SKM-1 treated with dmso at 0.1 percent for 144 hours (cell line): ENCODE measurements at regions not wholly inside any gene's neighbourhood (a gene's known extent, or its start where the extent isn't known, plus 50 kb on each side); places are given as distances from the start of the nearest gene placed in this dataset.
"Not testable (repeated sequence)": the region's sequence is repeated elsewhere in the genome, so short reads cannot be mapped to it uniquely, and the experiment has no call there.

Source experiments
- DNase-seq: peaks from one replicate; lab custom pipeline; 2025; ENCODE audit not compliant: unreplicated experiment; lab: John Stamatoyannopoulos, UW

DNA sequence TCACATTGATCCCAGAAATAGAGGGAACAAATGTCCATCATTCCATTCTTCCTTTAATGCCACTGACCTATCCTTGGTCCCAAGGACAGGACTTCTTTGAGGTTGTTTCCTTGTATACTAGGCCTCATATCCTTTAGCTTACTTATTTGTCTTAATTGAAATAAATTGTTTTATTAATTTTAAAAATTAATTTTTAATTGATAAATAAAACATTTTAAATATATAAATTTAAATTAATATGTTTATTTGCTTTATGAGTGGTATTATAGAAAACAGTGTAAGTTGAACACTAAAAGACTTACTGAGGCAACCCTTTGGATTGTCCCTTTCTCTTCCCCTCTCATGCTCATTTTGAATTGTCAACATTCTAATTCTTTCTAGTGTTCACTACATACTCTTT, 556.9 kb upstream of the NUDT12 start:
- DNase-seq = no peak

DNA sequence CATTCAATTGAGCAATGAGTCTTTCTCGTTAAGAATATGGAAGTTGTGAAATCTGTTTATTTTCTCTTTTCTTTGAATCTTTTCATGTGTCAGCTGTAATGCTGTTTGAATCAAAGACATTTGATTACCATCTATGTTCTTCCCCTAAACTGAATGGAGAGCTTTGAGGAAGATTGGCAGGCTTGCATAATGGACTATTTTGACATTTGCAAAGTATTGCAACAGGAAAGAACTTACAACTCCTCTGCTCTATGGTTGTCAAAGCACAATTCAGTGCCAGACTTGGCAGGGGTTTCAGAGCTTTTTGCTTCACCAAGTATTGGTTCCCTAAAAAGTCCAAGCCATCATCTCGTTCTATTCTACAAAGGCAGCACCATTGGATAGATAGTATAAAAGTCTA, 549.0 kb upstream of the NUDT12 start:
- DNase-seq = peak; percentile 88

DNA sequence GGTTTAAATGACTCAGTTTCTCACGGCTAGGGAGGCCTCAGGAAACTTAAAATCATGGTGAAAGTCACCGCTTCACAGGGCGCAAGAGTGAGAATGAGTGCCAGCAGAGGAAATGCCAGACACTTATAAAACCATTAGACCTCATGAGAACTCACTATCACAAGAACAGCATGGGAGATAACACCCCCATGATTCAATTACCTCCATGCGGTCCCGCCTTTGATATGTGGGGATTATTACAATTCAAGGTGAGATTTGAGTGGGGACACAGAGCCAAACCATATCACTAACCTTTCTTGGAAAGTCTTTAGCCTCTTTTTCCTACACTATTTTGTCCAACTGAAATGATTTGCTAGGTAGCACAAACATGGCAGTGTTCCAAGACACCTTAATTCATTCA, 533.9 kb upstream of the NUDT12 start:
- DNase-seq = peak; percentile 18

GRCh38 chr5:104095527-104095926, 532.9 kb upstream of the NUDT12 start:
- DNase-seq = no peak

- no peak for DNase-seq
These were observed 526.5 kb upstream of the NUDT12 start for GRCh38 chr5:104088876-104089778.

- no peak for DNase-seq
These were observed 522.3 kb upstream of the NUDT12 start for GRCh38 chr5:104084896-104085295.

DNA sequence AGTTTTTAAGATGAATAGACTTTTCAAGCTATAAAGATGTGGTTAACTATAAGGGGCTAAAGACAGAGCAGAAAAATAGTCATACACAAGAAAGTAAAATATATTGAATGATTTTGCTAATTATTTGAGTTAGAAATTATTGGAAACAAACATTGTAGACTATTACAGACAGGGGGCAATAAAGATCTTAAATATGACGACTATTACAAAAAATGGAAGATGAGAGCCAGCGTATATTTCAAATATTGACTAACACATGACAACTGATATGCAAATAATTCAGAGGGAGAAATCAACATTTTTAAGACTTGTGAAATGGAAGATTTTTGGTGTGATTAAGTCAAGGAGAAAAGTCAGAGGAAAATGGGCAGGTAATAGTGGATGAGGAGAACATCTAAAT, 520.2 kb upstream of the NUDT12 start:
- DNase-seq = no peak

- no peak for DNase-seq
These were observed 518.6 kb upstream of the NUDT12 start for GRCh38 chr5:104081232-104081631.

- DNase-seq = no peak
These were observed 518.1 kb upstream of the NUDT12 start for GRCh38 chr5:104080646-104081175.

GRCh38 chr5:104079861-104080645, 517.5 kb upstream of the NUDT12 start:
- DNase-seq = not testable (repeated sequence)

DNA sequence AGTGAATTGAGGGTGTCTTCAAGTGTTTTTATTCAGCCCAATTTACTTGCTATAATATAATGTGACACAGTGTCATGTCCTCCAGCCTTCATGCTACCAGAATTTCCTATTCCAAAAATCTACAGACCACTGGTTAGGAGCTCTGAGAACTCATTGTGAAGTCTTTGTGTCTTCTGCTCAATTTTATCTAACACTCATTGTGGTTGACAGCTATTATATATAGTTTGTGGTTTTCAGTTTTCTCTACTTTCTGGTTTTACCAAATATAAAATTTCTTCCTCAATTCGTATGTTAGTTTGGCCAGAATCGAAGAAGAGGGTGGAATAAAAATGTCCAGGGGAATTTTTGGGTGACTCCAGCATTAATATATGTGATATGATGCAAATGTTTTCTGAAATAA, 509.3 kb upstream of the NUDT12 start:
- DNase-seq = no peak

DNA sequence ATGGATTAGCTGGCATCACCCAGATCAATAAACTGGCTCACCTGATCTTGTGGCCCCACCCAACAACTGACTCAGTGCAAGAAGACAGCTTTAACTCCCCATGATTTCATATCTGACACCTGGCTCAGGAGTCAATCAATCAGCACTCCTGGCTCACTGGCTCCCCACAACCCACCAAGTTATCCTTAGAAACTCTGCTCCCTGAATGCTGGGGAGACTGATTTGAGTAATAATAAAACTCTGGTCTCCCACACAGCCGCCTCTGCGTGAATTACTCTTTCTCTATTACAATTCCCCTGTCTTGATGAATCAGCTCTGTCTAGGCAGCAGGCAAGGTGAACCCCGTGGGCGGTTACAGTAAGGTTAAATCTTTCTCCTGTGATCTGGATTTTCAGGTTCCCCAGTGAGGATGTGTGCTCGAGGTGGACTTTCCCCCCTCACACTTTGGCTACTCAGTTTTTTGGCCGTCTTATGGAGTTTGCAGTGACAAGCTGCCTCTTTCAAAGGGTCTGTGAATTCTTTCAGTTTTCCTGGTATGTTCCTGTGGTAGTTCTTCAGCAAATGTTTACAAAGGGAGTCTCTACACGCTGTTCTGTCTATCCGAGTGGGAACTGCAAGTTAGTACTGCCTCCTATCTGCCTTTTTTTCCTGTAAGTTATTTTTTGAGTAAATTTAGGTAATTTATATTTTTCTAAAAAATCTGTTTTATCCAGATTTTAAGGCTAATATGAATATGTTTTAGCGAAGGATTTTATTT, 500.2 kb upstream of the NUDT12 start:
- no peak for DNase-seq

DNA sequence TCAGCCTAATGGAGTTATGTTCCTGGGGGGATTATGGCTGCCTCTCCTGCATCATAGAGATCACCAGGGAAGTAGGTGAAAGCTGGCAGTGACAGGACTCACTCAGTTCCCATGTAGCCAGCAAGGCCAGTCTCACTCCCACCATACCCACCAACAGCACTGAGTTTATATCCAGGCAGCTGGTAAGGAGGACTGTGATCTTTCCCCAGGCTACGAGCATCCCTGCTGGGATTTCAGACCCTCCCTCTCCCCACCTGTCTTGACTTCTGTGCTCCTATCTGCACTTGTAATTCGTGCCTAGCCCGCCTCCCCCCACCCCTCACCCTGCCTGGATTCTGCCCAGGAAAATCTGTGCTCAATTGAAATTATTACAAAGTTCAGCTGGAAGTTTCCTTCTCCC, 499.1 kb upstream of the NUDT12 start:
- no peak for DNase-seq

- DNase-seq = no peak
These were observed 490.7 kb upstream of the NUDT12 start for GRCh38 chr5:104053353-104053649.

GRCh38 chr5:104052558-104053352, 490.2 kb upstream of the NUDT12 start:
- DNase-seq = no peak

GRCh38 chr5:104050436-104050835, 487.8 kb upstream of the NUDT12 start:
- DNase-seq = no peak

- DNase-seq = no peak
These were observed 487.2 kb upstream of the NUDT12 start for GRCh38 chr5:104049752-104050151.

DNA sequence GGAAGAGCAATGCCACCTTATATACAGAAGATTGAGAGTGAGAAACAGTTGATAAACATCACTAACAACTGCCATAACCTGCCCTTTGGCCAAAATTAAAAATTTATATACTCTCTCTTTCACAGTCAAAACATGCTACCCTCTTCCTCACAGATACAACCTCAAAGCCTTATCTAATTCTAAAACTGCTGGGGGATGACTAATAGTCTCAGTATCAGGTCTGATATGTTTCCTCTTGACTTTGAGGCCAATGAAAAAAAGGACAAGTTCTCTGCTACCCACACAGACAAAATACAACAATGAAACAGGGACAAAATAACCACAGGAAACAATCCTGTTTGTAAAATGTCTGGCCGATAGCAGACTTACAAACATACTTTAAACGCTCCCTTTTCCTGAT, 485.6 kb upstream of the NUDT12 start:
- DNase-seq = no peak

GRCh38 chr5:104045987-104046386, 483.4 kb upstream of the NUDT12 start:
- no peak for DNase-seq

- not testable (repeated sequence) for DNase-seq
These were observed 477.3 kb upstream of the NUDT12 start for GRCh38 chr5:104039871-104040270.

DNA sequence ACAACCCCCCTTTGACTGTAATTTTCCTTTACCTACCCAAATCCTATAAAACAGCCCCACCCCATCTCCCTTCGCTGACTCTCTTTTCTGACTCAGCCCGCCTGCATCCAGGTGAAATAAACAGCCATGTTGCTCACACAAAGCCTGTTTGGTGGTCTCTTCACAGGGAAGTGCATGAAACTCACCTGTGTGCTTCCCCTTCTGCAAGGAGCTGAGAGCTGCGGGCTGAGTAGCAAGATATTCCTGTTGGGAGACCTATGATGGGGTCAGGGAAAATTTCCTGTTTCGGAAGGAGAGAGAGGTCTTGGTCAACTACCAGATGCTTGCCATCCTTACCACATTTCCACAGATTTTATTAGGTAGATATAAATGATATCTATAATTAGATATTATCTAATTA, 474.5 kb upstream of the NUDT12 start:
- DNase-seq = not testable (repeated sequence)
